PC-9 (cell line): ENCODE measurements at regions not wholly inside any gene's neighbourhood (a gene's known extent, or its start where the extent isn't known, plus 50 kb on each side); places are given as distances from the start of the nearest gene placed in this dataset.

ENCODE experiments used
- BruUV-seq: library from RNA; stranded (reverse); fragments of 400-500 nt; replicated peaks from 2 replicates; lab custom pipeline; 2021; lab: Mats Ljungman, UMichigan
- CTCF ChIA-PET: fragments of 300-600 bp; sonication (Branson Sonifier 250); formaldehyde crosslinking; loops from one replicate; lab custom pipeline; 2022; ENCODE audit warnings: antibody characterized with exemption; lab: Charles Lee
- POLR2A ChIA-PET: fragments of 300-600 bp; sonication (Branson Sonifier 250); formaldehyde crosslinking; loops from one replicate; lab custom pipeline; 2022; ENCODE audit warnings: antibody characterized with exemption; ENCODE audit not compliant: unreplicated experiment; lab: Charles Lee
- DNase-seq, 2 experiments: peaks; one replicate each; pipeline versions ENCODE4 v3.0.0 to v3.0.0-alpha.2; 2015 to 2022; ENCODE audit warnings: mixed read lengths in 1 of 2
- H2AFZ ChIP-seq: fragments of 200-600 bp; sonication (generic); 2 replicates; pipeline ENCODE4 v1.8.1; 2017; ENCODE audit warnings: antibody characterized with exemption
- H3F3A ChIP-seq: fragments of 200-600 bp; sonication (generic); 2 replicates; pipeline ENCODE4 v1.8.1; 2017; ENCODE audit warnings: antibody characterized with exemption, mild to moderate bottlenecking, low read depth; ENCODE audit not compliant: insufficient read depth
- H3K27ac ChIP-seq: fragments of 200-600 bp; sonication (generic); 2 replicates; pipeline ENCODE4 v1.6.1; 2016; ENCODE audit warnings: mixed run types
- H3K27me3 ChIP-seq: fragments of 200-600 bp; sonication (generic); 2 replicates; pipeline ENCODE4 v1.6.1; 2016; ENCODE audit warnings: low read depth, mixed run types; ENCODE audit not compliant: insufficient read depth
- H3K36me3 ChIP-seq: fragments of 200-600 bp; sonication (generic); 2 replicates; pipeline ENCODE4 v1.6.1; 2016; ENCODE audit warnings: low read depth, mixed run types
- H3K4me1 ChIP-seq: fragments of 200-600 bp; sonication (generic); replicated peaks from 2 replicates; pipeline ENCODE4 v1.6.1; 2016; ENCODE audit warnings: mixed run types; ENCODE audit not compliant: insufficient read depth
- H3K4me2 ChIP-seq: fragments of 200-600 bp; sonication (generic); 2 replicates; pipeline ENCODE4 v1.6.1; 2017; ENCODE audit warnings: mixed run types
- H3K4me3 ChIP-seq: fragments of 200-600 bp; sonication (generic); 2 replicates; pipeline ENCODE4 v1.6.1; 2016; ENCODE audit warnings: mixed run types
- H3K79me2 ChIP-seq: fragments of 200-600 bp; sonication (generic); 2 replicates; pipeline ENCODE4 v1.6.1; 2017; ENCODE audit warnings: low read depth, mixed run types
- H3K9me2 ChIP-seq: fragments of 200-600 bp; sonication (generic); 2 replicates; pipeline ENCODE4 v1.8.1; 2017; ENCODE audit warnings: mild to moderate bottlenecking; ENCODE audit not compliant: insufficient read depth
- H3K9me3 ChIP-seq: fragments of 200-600 bp; sonication (generic); 2 replicates; pipeline ENCODE4 v1.8.1; 2016; ENCODE audit warnings: low read depth; ENCODE audit not compliant: insufficient read depth
- H4K20me1 ChIP-seq: fragments of 200-600 bp; sonication (generic); 2 replicates; pipeline ENCODE4 v1.8.1; 2017; ENCODE audit not compliant: insufficient read depth
- CTCF ChIP-seq: fragments of 200-600 bp; sonication (generic); conservative IDR thresholded peaks from 2 replicates; pipeline ENCODE4 v1.6.1; 2017; ENCODE audit warnings: mixed run types, antibody characterized with exemption, mild to moderate bottlenecking, moderate library complexity
- EZH2 ChIP-seq: fragments of 200-600 bp; sonication (generic); IDR thresholded peaks from 2 replicates; pipeline ENCODE4 v1.8.0; 2017; ENCODE audit warnings: antibody characterized with exemption, low read depth
- intact Hi-C: fragments of 100-400 bp; cut with micrococcal nuclease; formaldehyde crosslinking; loops from one replicate; pipeline ENCODE4 v1.10.0; 2022; ENCODE audit not compliant: unreplicated experiment

GRCh38 chr10:61089251-61089650 lies 145.3 kb upstream of the RHOBTB1 start:
- no peaks in the 10 kb centered on the region; the same call in 1 of the 2 replicates for H3K9me3 ChIP-seq
- no peak overlapping the region for H2AFZ ChIP-seq
- no TSS peak for BruUV-seq
- no peak overlapping the region for H3K27ac ChIP-seq
- H3K36me3 ChIP-seq: no peaks in the 10 kb centered on the region
- CTCF ChIA-PET: no interaction called here
- H3K9me2 ChIP-seq: no peaks in the 10 kb centered on the region
- intact Hi-C loops: no loop called here
- no peak overlapping the region for H3K4me2 ChIP-seq
- POLR2A ChIA-PET: no interaction called here
- H3K79me2 ChIP-seq: no peaks in the 10 kb centered on the region
- H3K4me3 ChIP-seq: no peak overlapping the region
- TF ChIP-seq CTCF (no peak), EZH2 (no peak)
- no peaks in the 10 kb centered on the region for H4K20me1 ChIP-seq
- H3K4me1 ChIP-seq: no peaks in the 10 kb centered on the region
- no peaks in the 10 kb centered on the region for H3K27me3 ChIP-seq
- DNase-seq: no peak
- H3F3A ChIP-seq: no peaks in the 10 kb centered on the region

GRCh38 chr10:61084493-61084892 lies 140.5 kb upstream of the RHOBTB1 start:
- CTCF ChIA-PET: no interaction called here
- no peaks in the 10 kb centered on the region for H3K79me2 ChIP-seq
- no peaks in the 10 kb centered on the region; the same call in 1 of the 2 replicates for H4K20me1 ChIP-seq
- H3K4me1 ChIP-seq: no peaks in the 10 kb centered on the region
- H3K9me3 ChIP-seq: no peaks in the 10 kb centered on the region; the same call in 1 of the 2 replicates
- no peak overlapping the region for H3K4me3 ChIP-seq
- H3K27ac ChIP-seq: no peak overlapping the region
- H3F3A ChIP-seq: no peaks in the 10 kb centered on the region
- BruUV-seq: no TSS peak
- no peak overlapping the region for H3K4me2 ChIP-seq
- no peaks in the 10 kb centered on the region for H3K27me3 ChIP-seq
- TF ChIP-seq EZH2 (no peak), CTCF (no peak)
- no peaks in the 10 kb centered on the region for H3K36me3 ChIP-seq
- DNase-seq: no peak
- POLR2A ChIA-PET: no interaction called here
- intact Hi-C loops: no loop called here
- H2AFZ ChIP-seq: no peak overlapping the region
- H3K9me2 ChIP-seq: no peaks in the 10 kb centered on the region; the same call in 1 of the 2 replicates

- no TSS peak for BruUV-seq
- no peaks in the 10 kb centered on the region; the same call in 1 of the 2 replicates for H4K20me1 ChIP-seq
These were observed 137.3 kb upstream of the RHOBTB1 start for GRCh38 chr10:61081301-61081700.

More at GRCh38 chr10:61081301-61081700, 137.3 kb upstream of the RHOBTB1 start:
- Histone ChIP-seq H3F3A (no peaks in the 10 kb centered on the region), H3K4me2 (no peak overlapping the region), H3K9me2 (no peaks in the 10 kb centered on the region; the same call in 1 of the 2 replicates), H3K79me2 (no peaks in the 10 kb centered on the region), H3K27me3 (no peaks in the 10 kb centered on the region), H3K27ac (no peak overlapping the region), H3K4me1 (no peaks in the 10 kb centered on the region), H3K36me3 (no peaks in the 10 kb centered on the region), H3K9me3 (no peaks in the 10 kb centered on the region; the same call in 1 of the 2 replicates), H2AFZ (no peak overlapping the region), H3K4me3 (no peak overlapping the region)
- CTCF ChIA-PET: no interaction called here
- DNase-seq: no peak
- TF ChIP-seq CTCF: no peak
- no peak for TF ChIP-seq EZH2
- POLR2A ChIA-PET: no interaction called here
- intact Hi-C loops: no loop called here
